G401 (cell line): ENCODE measurements at regions not wholly inside any gene's neighbourhood (a gene's known extent, or its start where the extent isn't known, plus 50 kb on each side); places are given as distances from the start of the nearest gene placed in this dataset.
"Not testable (repeated sequence)": the region's sequence is repeated elsewhere in the genome, so short reads cannot be mapped to it uniquely, and the experiment has no call there.

Experiments
- DNase-seq: peaks from one replicate; pipeline ENCODE4 v3.0.0-alpha.2; 2015; ENCODE audit warnings: low spot score
- in situ Hi-C: cut with HindIII; loops from 2 replicates; pipeline ENCODE4 v1.10.0; 2016; ENCODE audit warnings: low sequenced_read_pairs, mixed read lengths

DNA sequence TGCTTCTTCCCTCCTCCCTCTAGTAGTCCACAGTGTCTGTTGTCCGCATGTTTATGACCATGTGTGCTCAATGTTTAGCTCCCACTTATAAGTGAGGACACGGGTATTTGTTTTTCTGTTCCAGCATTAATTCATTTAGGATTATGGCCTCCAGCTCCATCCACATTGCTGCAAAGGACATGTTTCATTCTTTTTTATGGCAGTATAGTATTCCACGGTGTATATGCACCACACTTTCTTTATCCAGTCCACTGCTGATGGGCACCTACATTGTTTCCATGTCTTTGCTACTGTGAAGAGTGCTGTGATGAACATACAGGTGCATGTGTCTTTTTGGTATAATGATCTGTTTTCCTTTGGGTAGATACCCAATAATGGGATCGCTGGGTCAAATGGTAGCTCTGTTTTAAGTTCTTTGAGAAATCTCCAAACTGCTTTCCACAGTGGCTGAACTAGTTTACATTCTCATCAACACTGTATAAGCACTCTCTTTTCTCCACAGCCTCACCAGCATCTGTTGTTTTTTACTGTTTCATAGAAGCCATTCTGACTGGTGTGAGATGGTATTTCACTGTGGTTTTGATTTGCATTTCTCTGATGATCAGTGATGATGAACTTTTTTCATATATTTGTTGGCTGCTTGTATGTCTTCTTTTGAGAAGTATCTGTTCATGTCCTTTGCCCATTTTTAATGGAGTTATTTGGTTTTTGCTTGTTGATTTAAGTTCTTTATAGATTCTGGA is 63.0 kb upstream of the SLC22A16 start:
- in situ Hi-C loops = loop anchor here (10.0 kb wide), 1 partner anchor 985 kb away; no protein-coding TSS in a partner anchor
- not testable (repeated sequence) for DNase-seq

- DNase-seq = no peak
- in situ Hi-C loops = loop anchor here (10.0 kb wide), 1 partner anchor 986 kb away; no protein-coding TSS in a partner anchor
These were observed 62.2 kb upstream of the SLC22A16 start for GRCh38 chr6:110538416-110539160.

DNA sequence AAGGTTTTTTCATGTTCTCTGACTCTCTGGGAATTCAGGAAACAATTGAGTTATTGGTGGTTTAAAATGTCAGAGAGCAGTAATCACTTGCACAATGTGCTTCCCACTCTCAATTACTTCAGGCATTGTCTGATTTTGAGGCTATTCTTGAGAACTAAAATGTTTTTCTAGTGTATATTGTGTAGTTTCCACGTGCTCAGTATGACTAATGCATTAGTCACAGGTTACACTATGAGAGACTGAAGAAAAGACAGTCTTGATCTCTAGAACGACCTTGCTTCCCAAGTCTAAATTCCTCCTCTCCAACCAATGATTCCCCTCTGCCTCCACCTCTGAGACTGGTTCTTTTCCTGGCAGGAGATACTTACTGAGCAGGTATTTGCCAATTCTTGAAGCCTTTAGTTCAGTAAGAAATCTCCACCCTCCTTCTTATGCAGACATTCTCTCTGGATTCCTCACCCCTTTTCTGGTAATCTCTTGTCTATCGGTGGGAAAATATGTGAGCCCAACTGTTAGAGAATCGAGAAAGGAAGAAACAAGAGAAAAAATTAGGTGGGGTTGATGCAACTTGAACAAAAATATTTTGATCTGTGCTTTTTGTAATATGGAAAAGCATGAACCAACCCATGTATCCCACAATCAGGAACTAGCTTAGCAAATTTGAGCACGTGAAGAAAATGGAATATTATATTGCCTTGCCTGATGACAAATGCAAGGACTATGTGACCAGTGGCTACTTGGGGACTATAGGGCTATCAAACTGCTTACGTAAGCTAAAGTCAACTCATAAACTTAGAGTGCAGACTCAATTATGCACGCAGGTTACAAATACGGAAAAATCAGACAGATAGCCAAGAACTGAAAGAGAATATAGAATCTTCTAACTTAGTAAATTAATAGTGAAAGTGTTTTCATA is 61.1 kb upstream of the SLC22A16 start:
- in situ Hi-C loops = loop anchor here (10.0 kb wide), 1 partner anchor 987 kb away; no protein-coding TSS in a partner anchor
- DNase-seq = no peak

DNA sequence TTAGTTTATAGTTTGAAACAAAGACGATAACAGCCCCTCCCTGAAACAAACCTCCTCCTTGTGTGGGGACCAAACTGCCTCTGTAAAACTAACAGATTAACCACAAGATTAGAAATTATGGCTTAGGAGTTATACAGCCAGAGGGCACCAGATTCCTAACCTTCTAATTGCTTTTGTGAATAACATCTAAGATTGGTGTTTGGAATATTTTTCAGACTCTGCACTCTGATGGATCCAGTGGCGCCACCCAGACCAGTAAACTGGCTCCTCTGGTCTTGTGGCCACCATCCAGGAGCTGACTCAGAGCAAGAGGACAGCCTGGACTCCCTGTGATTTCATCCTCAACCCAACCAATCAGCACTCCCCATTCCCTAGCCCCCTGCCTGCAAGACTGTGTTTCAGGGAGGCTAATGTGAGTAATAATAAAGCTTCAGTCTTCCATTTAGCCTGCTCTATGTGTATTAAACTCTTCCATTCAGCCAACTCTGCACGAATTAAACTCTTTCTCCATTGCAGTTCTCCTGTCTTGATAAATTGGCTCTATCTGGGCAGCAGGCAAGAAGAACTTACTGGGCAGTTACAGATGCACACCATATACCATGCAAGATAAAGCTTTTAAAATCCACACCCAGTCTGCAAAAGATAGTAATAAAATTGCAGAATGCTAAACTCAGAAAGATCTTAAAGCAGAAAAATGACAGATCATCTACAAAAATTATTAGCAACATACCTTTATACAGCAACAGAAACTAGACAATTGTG is 58.5 kb upstream of the SLC22A16 start:
- in situ Hi-C loops = loop anchor here (10.0 kb wide), 1 partner anchor 990 kb away; no protein-coding TSS in a partner anchor
- peak; percentile 37 for DNase-seq

DNA sequence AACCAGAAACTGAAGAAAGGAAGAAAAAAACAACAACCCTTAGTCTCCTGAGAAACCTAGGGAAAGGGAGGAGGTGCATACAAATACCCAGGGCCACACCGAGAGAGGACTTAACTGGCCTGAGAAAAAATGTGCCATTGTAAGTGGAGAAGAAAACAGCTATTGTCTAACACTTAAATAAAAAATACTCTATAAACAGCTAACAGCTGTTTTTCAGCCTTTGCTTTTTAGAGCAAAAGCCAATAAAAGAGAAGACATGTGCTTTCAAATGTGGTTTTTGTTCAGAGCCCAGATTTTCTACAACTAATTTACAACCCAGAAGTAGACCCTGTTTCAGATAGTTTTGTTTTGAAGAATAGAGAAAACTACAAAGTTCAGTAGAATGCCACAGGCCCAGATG is 56.0 kb upstream of the SLC22A16 start:
- in situ Hi-C loops = loop anchor here (10.0 kb wide), 1 partner anchor 992 kb away; no protein-coding TSS in a partner anchor
- DNase-seq = no peak

DNA sequence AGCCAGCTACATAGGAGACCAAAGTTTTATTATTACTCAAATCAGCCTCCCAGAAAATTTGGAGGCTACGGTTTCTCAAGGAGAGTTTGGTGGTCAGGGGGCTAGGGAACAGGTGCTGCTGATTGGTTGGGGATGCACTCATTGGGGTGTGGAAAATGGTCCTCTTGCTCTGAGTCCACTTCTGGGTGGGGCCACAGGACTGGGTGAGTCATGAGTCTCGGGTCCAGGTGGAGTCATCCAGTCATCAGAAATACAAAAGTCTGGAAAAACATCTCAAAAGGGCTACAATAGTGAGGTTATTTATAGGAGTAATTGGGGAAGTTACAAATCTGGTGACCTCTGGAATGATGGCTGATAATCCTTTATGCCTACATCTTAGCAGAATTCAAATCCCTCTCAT is 54.3 kb upstream of the SLC22A16 start:
- DNase-seq = no peak
- in situ Hi-C loops = loop anchor here (10.0 kb wide), 1 partner anchor 994 kb away; no protein-coding TSS in a partner anchor

GRCh38 chr6:110529907-110530306 is 53.5 kb upstream of the SLC22A16 start:
- in situ Hi-C loops = loop anchor here (10.0 kb wide), 1 partner anchor 995 kb away; no protein-coding TSS in a partner anchor
- no peak for DNase-seq

DNA sequence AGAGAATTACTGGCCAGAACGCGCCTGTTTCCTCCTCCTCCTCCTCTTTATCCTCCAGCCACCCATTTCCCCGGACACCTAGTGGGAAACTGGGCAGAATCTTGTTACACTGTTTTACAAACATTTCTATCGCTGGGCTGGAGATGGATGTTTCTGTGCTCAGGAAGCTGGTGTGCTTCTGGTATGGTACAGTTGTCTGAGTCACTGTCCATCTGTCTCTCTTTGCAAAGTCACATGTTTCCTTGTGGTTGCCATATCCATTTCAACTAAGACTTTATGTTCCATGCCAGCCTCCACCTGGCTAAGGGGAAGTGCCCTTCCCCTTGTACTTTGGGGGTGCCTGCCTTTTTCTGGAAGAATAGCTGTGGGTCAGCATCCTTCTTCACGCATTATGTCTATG is 52.9 kb upstream of the SLC22A16 start:
- in situ Hi-C loops = no loop called here
- no peak for DNase-seq

DNA sequence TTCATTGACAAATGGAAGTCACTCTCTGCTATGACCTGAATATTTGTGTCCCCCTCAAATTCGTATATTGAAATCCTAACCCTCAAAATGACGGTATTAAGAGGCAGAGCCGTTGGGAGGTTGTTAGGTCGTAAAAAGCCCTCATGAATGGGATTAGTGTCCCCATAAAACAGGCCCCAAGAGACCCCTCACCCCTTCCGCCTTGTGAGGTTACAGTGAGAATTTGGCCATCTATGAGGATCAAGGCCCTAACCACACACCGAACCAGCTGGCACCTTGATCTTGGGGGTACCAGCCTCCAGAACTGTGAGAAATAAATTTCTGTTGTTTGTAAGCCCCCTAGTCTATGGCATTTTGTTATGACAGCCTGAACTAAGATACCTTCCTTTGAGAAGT is 52.5 kb upstream of the SLC22A16 start:
- no peak for DNase-seq

GRCh38 chr6:110528101-110528929 is 51.9 kb upstream of the SLC22A16 start:
- peak; percentile 71 for DNase-seq
- in situ Hi-C loops = no loop called here

More for the DNA sequence above, 52.5 kb upstream of the SLC22A16 start:
- in situ Hi-C loops = no loop called here

- no peak for DNase-seq
- in situ Hi-C loops = no loop called here
These were observed 51.1 kb upstream of the SLC22A16 start for GRCh38 chr6:110527516-110527915.

- in situ Hi-C loops = no loop called here
- no peak for DNase-seq
These were observed 50.3 kb upstream of the SLC22A16 start for GRCh38 chr6:110526726-110527125.
